ENCODE measurements at regions not wholly inside any gene's neighbourhood (a gene's known extent, or its start where the extent isn't known, plus 50 kb on each side); places are given as distances from the start of the nearest gene placed in this dataset.
"Not testable (repeated sequence)": the region's sequence is repeated elsewhere in the genome, so short reads cannot be mapped to it uniquely, and the experiment has no call there.

- H3K36me3 ChIP-seq (ENCODE audit: control insufficient read depth, insufficient read depth, low read length): no peaks in the 10 kb centered on the region
- H3K27me3 ChIP-seq (ENCODE audit: control insufficient read depth, insufficient read depth, low read length): no peaks in the 10 kb centered on the region
- no peak overlapping the region for H3K9ac ChIP-seq (ENCODE audit: low read depth, low read length)
- H3K9me3 ChIP-seq (ENCODE audit: control insufficient read depth, insufficient read depth, low read length): no peaks in the 10 kb centered on the region
- peaks cover 4% of the 10 kb centered on the region for H3K4me1 ChIP-seq (ENCODE audit: control insufficient read depth, insufficient read depth, low read length)
- no peak overlapping the region for H3K4me3 ChIP-seq (ENCODE audit: low read depth, low read length)
Measured at GRCh38 chr13:94811753-94812152, 99.4 kb upstream of the SOX21 start.

- Histone ChIP-seq H3K4me3 (ENCODE audit: low read depth, low read length) (no peak overlapping the region), H3K9me3 (ENCODE audit: control insufficient read depth, insufficient read depth, low read length) (no peaks in the 10 kb centered on the region)
Measured at GRCh38 chr13:94800423-94800822, 88.1 kb upstream of the SOX21 start.

GRCh38 chr13:94799299-94799698 is 87.0 kb upstream of the SOX21 start:
- H3K9ac ChIP-seq (ENCODE audit: low read depth, low read length): no peak overlapping the region
- no peaks in the 10 kb centered on the region for H3K9me3 ChIP-seq (ENCODE audit: control insufficient read depth, insufficient read depth, low read length)
- H3K4me1 ChIP-seq (ENCODE audit: control insufficient read depth, insufficient read depth, low read length): no peaks in the 10 kb centered on the region
- no peak overlapping the region for H3K4me3 ChIP-seq (ENCODE audit: low read depth, low read length)
- H3K36me3 ChIP-seq (ENCODE audit: control insufficient read depth, insufficient read depth, low read length): no peaks in the 10 kb centered on the region
- no peaks in the 10 kb centered on the region for H3K27me3 ChIP-seq (ENCODE audit: control insufficient read depth, insufficient read depth, low read length)

More at GRCh38 chr13:94800423-94800822, 88.1 kb upstream of the SOX21 start:
- Histone ChIP-seq H3K27me3 (ENCODE audit: control insufficient read depth, insufficient read depth, low read length) (no peaks in the 10 kb centered on the region), H3K36me3 (ENCODE audit: control insufficient read depth, insufficient read depth, low read length) (no peaks in the 10 kb centered on the region), H3K4me1 (ENCODE audit: control insufficient read depth, insufficient read depth, low read length) (no peaks in the 10 kb centered on the region), H3K9ac (ENCODE audit: low read depth, low read length) (no peak overlapping the region)

GRCh38 chr13:94798738-94799137 is 86.4 kb upstream of the SOX21 start:
- no peak overlapping the region for H3K9ac ChIP-seq (ENCODE audit: low read depth, low read length)
- H3K36me3 ChIP-seq (ENCODE audit: control insufficient read depth, insufficient read depth, low read length): no peaks in the 10 kb centered on the region
- H3K4me3 ChIP-seq (ENCODE audit: low read depth, low read length): no peak overlapping the region
- no peaks in the 10 kb centered on the region for H3K9me3 ChIP-seq (ENCODE audit: control insufficient read depth, insufficient read depth, low read length)
- H3K4me1 ChIP-seq (ENCODE audit: control insufficient read depth, insufficient read depth, low read length): no peaks in the 10 kb centered on the region
- no peaks in the 10 kb centered on the region for H3K27me3 ChIP-seq (ENCODE audit: control insufficient read depth, insufficient read depth, low read length)

- Histone ChIP-seq H3K9ac (ENCODE audit: low read depth, low read length) (no peak overlapping the region), H3K36me3 (ENCODE audit: control insufficient read depth, insufficient read depth, low read length) (no peaks in the 10 kb centered on the region), H3K4me3 (ENCODE audit: low read depth, low read length) (no peak overlapping the region), H3K27me3 (ENCODE audit: control insufficient read depth, insufficient read depth, low read length) (no peaks in the 10 kb centered on the region), H3K9me3 (ENCODE audit: control insufficient read depth, insufficient read depth, low read length) (no peaks in the 10 kb centered on the region), H3K4me1 (ENCODE audit: control insufficient read depth, insufficient read depth, low read length) (no peaks in the 10 kb centered on the region)
Measured at GRCh38 chr13:94795292-94795691, 82.9 kb upstream of the SOX21 start.

GRCh38 chr13:94786246-94786645 is 73.9 kb upstream of the SOX21 start:
- not testable (repeated sequence) for H3K4me1 ChIP-seq (ENCODE audit: control insufficient read depth, insufficient read depth, low read length); H3K36me3 ChIP-seq (ENCODE audit: control insufficient read depth, insufficient read depth, low read length); H3K9ac ChIP-seq (ENCODE audit: low read depth, low read length); H3K4me3 ChIP-seq (ENCODE audit: low read depth, low read length); H3K9me3 ChIP-seq (ENCODE audit: control insufficient read depth, insufficient read depth, low read length); H3K27me3 ChIP-seq (ENCODE audit: control insufficient read depth, insufficient read depth, low read length)

GRCh38 chr13:94784066-94784465 is 71.7 kb upstream of the SOX21 start:
- Histone ChIP-seq H3K9ac (ENCODE audit: low read depth, low read length) (no peak overlapping the region), H3K4me3 (ENCODE audit: low read depth, low read length) (no peak overlapping the region), H3K36me3 (ENCODE audit: control insufficient read depth, insufficient read depth, low read length) (no peaks in the 10 kb centered on the region), H3K27me3 (ENCODE audit: control insufficient read depth, insufficient read depth, low read length) (no peaks in the 10 kb centered on the region), H3K9me3 (ENCODE audit: control insufficient read depth, insufficient read depth, low read length) (no peaks in the 10 kb centered on the region), H3K4me1 (ENCODE audit: control insufficient read depth, insufficient read depth, low read length) (peaks cover 10% of the 10 kb centered on the region)

GRCh38 chr13:94783489-94783888 is 71.1 kb upstream of the SOX21 start:
- Histone ChIP-seq H3K9ac (ENCODE audit: low read depth, low read length) (no peak overlapping the region), H3K4me1 (ENCODE audit: control insufficient read depth, insufficient read depth, low read length) (peaks cover 14% of the 10 kb centered on the region)

GRCh38 chr13:94780421-94780820 is 68.1 kb upstream of the SOX21 start:
- no peaks in the 10 kb centered on the region for H3K36me3 ChIP-seq (ENCODE audit: control insufficient read depth, insufficient read depth, low read length)
- no peak overlapping the region for H3K4me3 ChIP-seq (ENCODE audit: low read depth, low read length)
- no peak overlapping the region for H3K9ac ChIP-seq (ENCODE audit: low read depth, low read length)
- H3K9me3 ChIP-seq (ENCODE audit: control insufficient read depth, insufficient read depth, low read length): no peaks in the 10 kb centered on the region
- no peaks in the 10 kb centered on the region for H3K27me3 ChIP-seq (ENCODE audit: control insufficient read depth, insufficient read depth, low read length)
- peaks cover 20% of the 10 kb centered on the region for H3K4me1 ChIP-seq (ENCODE audit: control insufficient read depth, insufficient read depth, low read length)

More at GRCh38 chr13:94783489-94783888, 71.1 kb upstream of the SOX21 start:
- H3K36me3 ChIP-seq (ENCODE audit: control insufficient read depth, insufficient read depth, low read length): no peaks in the 10 kb centered on the region
- H3K9me3 ChIP-seq (ENCODE audit: control insufficient read depth, insufficient read depth, low read length): no peaks in the 10 kb centered on the region
- no peak overlapping the region for H3K4me3 ChIP-seq (ENCODE audit: low read depth, low read length)
- no peaks in the 10 kb centered on the region for H3K27me3 ChIP-seq (ENCODE audit: control insufficient read depth, insufficient read depth, low read length)

GRCh38 chr13:94778986-94779385 is 66.6 kb upstream of the SOX21 start:
- no peak overlapping the region for H3K9ac ChIP-seq (ENCODE audit: low read depth, low read length)
- H3K4me3 ChIP-seq (ENCODE audit: low read depth, low read length): no peak overlapping the region

GRCh38 chr13:94778585-94778984 is 66.2 kb upstream of the SOX21 start:
- no peaks in the 10 kb centered on the region for H3K36me3 ChIP-seq (ENCODE audit: control insufficient read depth, insufficient read depth, low read length)
- H3K9me3 ChIP-seq (ENCODE audit: control insufficient read depth, insufficient read depth, low read length): no peaks in the 10 kb centered on the region
- H3K9ac ChIP-seq (ENCODE audit: low read depth, low read length): no peak overlapping the region
- H3K27me3 ChIP-seq (ENCODE audit: control insufficient read depth, insufficient read depth, low read length): no peaks in the 10 kb centered on the region
- no peak overlapping the region for H3K4me3 ChIP-seq (ENCODE audit: low read depth, low read length)
- peaks cover 20% of the 10 kb centered on the region for H3K4me1 ChIP-seq (ENCODE audit: control insufficient read depth, insufficient read depth, low read length)

More at GRCh38 chr13:94778986-94779385, 66.6 kb upstream of the SOX21 start:
- peaks cover 20% of the 10 kb centered on the region for H3K4me1 ChIP-seq (ENCODE audit: control insufficient read depth, insufficient read depth, low read length)
- no peaks in the 10 kb centered on the region for H3K36me3 ChIP-seq (ENCODE audit: control insufficient read depth, insufficient read depth, low read length)
- no peaks in the 10 kb centered on the region for H3K9me3 ChIP-seq (ENCODE audit: control insufficient read depth, insufficient read depth, low read length)
- no peaks in the 10 kb centered on the region for H3K27me3 ChIP-seq (ENCODE audit: control insufficient read depth, insufficient read depth, low read length)

GRCh38 chr13:94776956-94777355 is 64.6 kb upstream of the SOX21 start:
- H3K36me3 ChIP-seq (ENCODE audit: control insufficient read depth, insufficient read depth, low read length): no peaks in the 10 kb centered on the region
- H3K9me3 ChIP-seq (ENCODE audit: control insufficient read depth, insufficient read depth, low read length): no peaks in the 10 kb centered on the region
- H3K9ac ChIP-seq (ENCODE audit: low read depth, low read length): no peak overlapping the region
- no peak overlapping the region for H3K4me3 ChIP-seq (ENCODE audit: low read depth, low read length)
- no peaks in the 10 kb centered on the region for H3K27me3 ChIP-seq (ENCODE audit: control insufficient read depth, insufficient read depth, low read length)
- H3K4me1 ChIP-seq (ENCODE audit: control insufficient read depth, insufficient read depth, low read length): peaks cover 20% of the 10 kb centered on the region

GRCh38 chr13:94776300-94776699 is 64.0 kb upstream of the SOX21 start:
- Histone ChIP-seq H3K36me3 (ENCODE audit: control insufficient read depth, insufficient read depth, low read length) (no peaks in the 10 kb centered on the region), H3K9ac (ENCODE audit: low read depth, low read length) (no peak overlapping the region), H3K27me3 (ENCODE audit: control insufficient read depth, insufficient read depth, low read length) (no peaks in the 10 kb centered on the region), H3K4me3 (ENCODE audit: low read depth, low read length) (no peak overlapping the region), H3K4me1 (ENCODE audit: control insufficient read depth, insufficient read depth, low read length) (peaks cover 20% of the 10 kb centered on the region), H3K9me3 (ENCODE audit: control insufficient read depth, insufficient read depth, low read length) (no peaks in the 10 kb centered on the region)

Data from iPS-15b (cell line).